ENCODE measurements at regions not wholly inside any gene's neighbourhood (a gene's known extent, or its start where the extent isn't known, plus 50 kb on each side); places are given as distances from the start of the nearest gene placed in this dataset.

GRCh38 chr16:86914876-86915717 lies 336.7 kb downstream of the FOXL1 start:
- no peaks in the 10 kb centered on the region for H3K4me1 ChIP-seq (ENCODE audit: control insufficient read depth, insufficient read depth, low read length)
- H3K27ac ChIP-seq (ENCODE audit: extremely low read depth, low read depth, low read length) = no peak overlapping the region
- H3K36me3 ChIP-seq (ENCODE audit: control insufficient read depth in 2 of 2, insufficient read depth in 1 of 2, low read length in 2 of 2) = no peaks in the 10 kb centered on the region
- POLR2A ChIA-PET = no interaction called here
- H3K9me3 ChIP-seq (ENCODE audit: control insufficient read depth, insufficient read depth, low read depth, low read length) = no peaks in the 10 kb centered on the region
- CTCF ChIA-PET = interaction anchor here (0.6 to 0.8 kb wide), 2 partner anchors 149 to 351 kb away, joined by 3 to 4 read pairs; no protein-coding TSS in a partner anchor
- no peak overlapping the region for H3K4me3 ChIP-seq (ENCODE audit: low read depth, low read length)
- peak; percentile 57; the same call in 1 of the 2 replicates for TF ChIP-seq EGR2 (tag by site-specific recombination; IDR thresholded peaks at IDR 0.05; ENCODE audit: low read depth)
- TF ChIP-seq HOXC10 (CRISPR knock-in tag; IDR thresholded peaks at IDR 0.05) = no peak

GRCh38 chr16:86917471-86918365 lies 339.4 kb downstream of the FOXL1 start:
- CTCF ChIA-PET = no interaction called here
- Histone ChIP-seq H3K4me3 (ENCODE audit: low read depth, low read length) (no peak overlapping the region), H3K9me3 (ENCODE audit: control insufficient read depth, insufficient read depth, low read depth, low read length) (no peaks in the 10 kb centered on the region), H3K36me3 (ENCODE audit: control insufficient read depth in 2 of 2, insufficient read depth in 1 of 2, low read length in 2 of 2) (no peaks in the 10 kb centered on the region), H3K27ac (ENCODE audit: extremely low read depth, low read depth, low read length) (no peak overlapping the region), H3K4me1 (ENCODE audit: control insufficient read depth, insufficient read depth, low read length) (no peaks in the 10 kb centered on the region)
- POLR2A ChIA-PET = no interaction called here
- no peak for TF ChIP-seq ZNF157 (tag by site-specific recombination; IDR thresholded peaks at IDR 0.05)
- TF ChIP-seq EGR2 (tag by site-specific recombination; IDR thresholded peaks at IDR 0.05; ENCODE audit: low read depth) = 0 out of 2 replicates have a peak, but pooled peaks have one; percentile 10

- no peaks in the 10 kb centered on the region for H3K36me3 ChIP-seq (ENCODE audit: control insufficient read depth in 2 of 2, insufficient read depth in 1 of 2, low read length in 2 of 2)
- H3K9me3 ChIP-seq (ENCODE audit: control insufficient read depth, insufficient read depth, low read depth, low read length) = no peaks in the 10 kb centered on the region
- POLR2A ChIA-PET = no interaction called here
- CTCF ChIA-PET = no interaction called here
- no peak overlapping the region for H3K27ac ChIP-seq (ENCODE audit: extremely low read depth, low read depth, low read length)
- H3K4me1 ChIP-seq (ENCODE audit: control insufficient read depth, insufficient read depth, low read length) = no peaks in the 10 kb centered on the region
- H3K4me3 ChIP-seq (ENCODE audit: low read depth, low read length) = no peak overlapping the region
- TF ChIP-seq SP3 (tag by site-specific recombination; IDR thresholded peaks at IDR 0.05) (no peak), ZSCAN4 (tag by site-specific recombination; IDR thresholded peaks at IDR 0.05) (no peak), SALL2 (tag by site-specific recombination; IDR thresholded peaks at IDR 0.05; ENCODE audit: borderline replicate concordance) (no peak), ZNF600 (tag by site-specific recombination; IDR thresholded peaks at IDR 0.05) (no peak), ZNF350 (tag by site-specific recombination; IDR thresholded peaks at IDR 0.05) (no peak), ZNF157 (tag by site-specific recombination; IDR thresholded peaks at IDR 0.05) (no peak), FEZF1 (tag by site-specific recombination; IDR thresholded peaks at IDR 0.05) (no peak), GLI4 (tag by site-specific recombination; IDR thresholded peaks at IDR 0.05) (no peak), PRDM2 (tag by site-specific recombination; IDR thresholded peaks at IDR 0.05; ENCODE audit: borderline replicate concordance) (no peak), ZNF654 (tag by site-specific recombination; IDR thresholded peaks at IDR 0.05; ENCODE audit: low read depth) (no peak), ZNF664 (tag by site-specific recombination; IDR thresholded peaks at IDR 0.05) (no peak), ZNF221 (tag by site-specific recombination; IDR thresholded peaks at IDR 0.05; ENCODE audit: borderline replicate concordance) (no peak), ZNF660 (tag by site-specific recombination; IDR thresholded peaks at IDR 0.05) (no peak), ZBTB44 (tag by site-specific recombination; IDR thresholded peaks at IDR 0.05) (no peak)
These were observed 340.3 kb downstream of the FOXL1 start for GRCh38 chr16:86918637-86919036.
